NT2/D1 (cell line): ENCODE measurements at regions not wholly inside any gene's neighbourhood (a gene's known extent, or its start where the extent isn't known, plus 50 kb on each side); places are given as distances from the start of the nearest gene placed in this dataset.

Experiments
- SUZ12 ChIP-seq: IDR thresholded peaks from 2 replicates; pipeline ENCODE4 v1.6.1; 2011; ENCODE audit not compliant: insufficient read length, insufficient read depth; ENCODE audit errors: extremely low read depth
- YY1 ChIP-seq: IDR thresholded peaks from 2 replicates; pipeline ENCODE4 v1.6.1; 2011; ENCODE audit not compliant: insufficient read length, insufficient read depth
- ZNF274 ChIP-seq: IDR thresholded peaks from 2 replicates; pipeline ENCODE4 v1.6.1; 2011; ENCODE audit warnings: mild to moderate bottlenecking, low read depth, low read length

DNA sequence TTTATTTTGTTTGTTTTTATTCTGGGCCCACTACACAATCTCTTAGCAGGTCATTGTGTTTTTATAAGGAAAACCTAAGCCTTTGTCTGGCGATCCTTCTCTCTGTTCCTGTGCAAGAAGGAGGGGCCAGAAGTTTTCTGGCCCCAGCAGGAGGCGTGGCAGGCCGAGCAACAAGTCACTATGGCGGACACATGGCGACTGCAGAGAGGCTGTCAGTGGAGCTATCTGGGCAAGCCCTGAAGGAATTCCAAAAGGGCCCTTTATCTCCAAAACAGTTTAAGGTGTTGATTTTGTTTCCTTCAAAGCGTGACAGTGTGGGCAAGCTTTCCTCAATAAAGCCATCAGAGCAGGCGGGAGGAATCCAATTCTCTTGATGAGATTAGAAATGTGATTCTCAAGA is 118.8 kb upstream of the CTAGE1 start:
- TF ChIP-seq ZNF274 (no peak), YY1 (no peak), SUZ12 (no peak)
